Right ventricle myocardium superior (tissue), 1 donor: ENCODE measurements at regions not wholly inside any gene's neighbourhood (a gene's known extent, or its start where the extent isn't known, plus 50 kb on each side); places are given as distances from the start of the nearest gene placed in this dataset.

Experiments
- ATAC-seq: fragments of 200-7000 bp; cut with Tn5 transposase; one replicate; pipeline ENCODE4 v1.9.1; 2020; ENCODE audit warnings: mild to moderate bottlenecking; ENCODE audit not compliant: poor library complexity
- DNase-seq: peaks from one replicate; pipeline ENCODE4 v3.0.0-alpha.2; 2020
- intact Hi-C: fragments of 100-400 bp; cut with DNase I; formaldehyde crosslinking; loops from one replicate; pipeline ENCODE4 v1.11.2; 2022
- donor health status: DM: no; HTN: yes; CAD: no; lungs with severe emphysema.

DNA sequence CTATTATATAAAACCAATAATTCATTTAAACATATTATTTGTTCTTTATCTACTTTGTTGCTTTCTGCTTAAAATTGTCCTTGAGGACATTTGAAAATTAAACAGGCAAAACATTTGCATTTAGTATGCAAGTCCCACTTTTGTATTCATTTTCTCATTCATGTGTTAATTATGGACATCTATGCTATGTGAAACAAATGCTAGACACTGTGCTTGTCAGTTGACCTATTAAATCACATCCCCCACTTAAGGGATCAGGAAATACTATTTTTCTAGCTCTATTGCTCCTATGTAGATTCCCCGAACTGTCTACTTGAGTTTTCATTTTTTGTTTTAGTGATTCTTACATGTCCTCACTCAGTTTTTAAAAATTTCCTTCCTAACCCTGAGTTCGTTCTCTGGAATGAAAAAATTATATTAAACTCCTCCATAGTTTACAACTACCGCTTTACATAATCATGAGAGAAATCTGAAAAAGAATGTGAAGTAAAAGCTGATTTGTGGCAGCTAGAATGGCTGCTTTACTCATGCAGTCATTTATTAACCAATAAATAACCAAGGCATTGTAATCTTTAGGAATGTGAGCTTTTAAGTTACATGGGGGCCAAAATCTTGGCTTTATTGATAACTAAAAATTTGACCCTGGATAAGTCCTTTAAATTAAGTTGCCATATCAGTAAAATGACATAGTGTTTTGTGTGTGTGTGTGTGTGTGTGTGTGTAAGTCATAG, 188.5 kb downstream of the LIG4 start:
- ATAC-seq (no peak), DNase-seq (no peak)
- intact Hi-C loops, result no loop called here

DNA sequence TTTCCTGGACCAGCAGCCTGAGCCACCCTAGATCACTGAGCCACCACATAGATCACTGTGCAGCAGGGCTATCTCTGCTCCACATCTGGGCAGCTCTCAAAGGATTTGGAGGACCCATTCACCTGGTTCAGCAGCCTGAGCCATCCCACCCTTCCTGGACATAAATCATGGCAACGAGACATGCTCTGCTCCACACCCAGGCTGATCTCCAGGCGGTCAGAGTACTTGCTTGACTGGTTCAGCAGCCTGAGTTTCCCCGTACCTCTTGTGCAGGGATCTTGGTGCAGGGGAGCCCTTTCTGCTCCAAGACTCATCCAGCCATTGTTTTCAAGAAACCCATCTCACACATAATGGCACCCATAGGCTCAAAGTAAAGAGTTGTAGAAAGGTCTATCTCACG, 195.3 kb downstream of the LIG4 start:
- ATAC-seq (no peak), DNase-seq (no peak)
- intact Hi-C loops, result no loop called here

DNA sequence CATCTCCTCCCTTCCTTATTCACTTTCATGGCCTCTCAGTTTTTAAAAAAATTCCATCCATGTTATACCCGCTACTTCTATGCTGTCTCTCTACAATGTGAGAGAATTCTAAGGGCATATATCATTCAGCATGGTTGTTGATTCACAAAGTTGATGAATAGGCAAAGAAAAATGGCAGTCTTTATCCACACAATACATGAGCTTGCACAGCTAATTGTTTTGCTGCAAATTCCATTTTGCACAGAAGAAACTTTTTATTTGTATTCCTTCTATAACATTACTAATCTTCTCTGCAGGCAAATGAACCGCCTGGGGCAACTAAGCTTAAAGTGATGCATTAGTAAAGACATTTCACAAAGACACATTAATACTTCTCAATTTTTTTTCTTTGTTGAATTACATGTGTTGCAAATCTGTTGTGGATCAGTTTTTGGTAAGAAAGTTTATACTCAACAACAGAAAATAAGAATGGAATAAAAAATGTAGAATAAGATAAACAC, 196.9 kb downstream of the LIG4 start:
- intact Hi-C loops, result no loop called here
- ATAC-seq, result no peak
- no peak for DNase-seq

DNA sequence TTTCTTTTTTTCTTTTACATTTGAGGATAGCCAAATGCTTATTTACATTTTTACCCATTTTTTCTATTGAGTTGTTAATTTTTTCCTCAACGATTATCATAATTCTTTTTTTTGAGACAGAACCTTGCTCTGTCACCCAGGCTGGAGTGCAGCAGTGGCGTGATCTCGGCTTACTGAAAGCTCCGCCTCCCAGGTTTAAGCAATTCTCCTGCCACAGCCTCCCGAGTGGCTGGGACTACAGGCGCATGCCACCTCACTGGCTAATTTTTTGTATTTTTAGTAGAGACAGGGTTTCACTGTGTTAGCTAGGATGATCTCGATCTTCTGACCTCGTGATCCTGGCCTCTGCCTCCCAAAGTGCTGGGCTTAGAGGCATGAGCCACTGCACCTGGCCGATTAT, 208.7 kb downstream of the LIG4 start:
- no peak for ATAC-seq
- DNase-seq, result no peak
- intact Hi-C loops, result no loop called here

DNA sequence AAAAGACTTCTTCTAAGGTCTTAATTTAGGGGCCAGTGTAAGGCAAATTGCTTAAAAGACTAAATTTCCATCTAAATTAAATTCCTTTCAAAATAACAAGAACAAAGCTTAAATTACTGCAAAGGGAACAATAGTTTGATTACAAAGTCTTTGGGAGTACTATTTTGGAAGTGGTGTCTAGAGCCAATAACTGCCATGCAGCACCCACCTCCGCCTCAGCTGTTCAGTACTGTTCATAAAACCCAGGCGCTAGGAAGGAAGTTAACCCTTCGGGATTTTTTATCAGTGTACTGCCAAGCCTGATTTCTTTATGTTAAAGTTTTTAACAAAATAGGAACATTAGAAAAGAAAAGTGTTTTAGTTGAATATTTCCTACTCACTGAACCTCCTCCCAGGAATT, 210.1 kb downstream of the LIG4 start:
- intact Hi-C loops, result no loop called here
- ATAC-seq (no peak), DNase-seq (no peak)

DNA sequence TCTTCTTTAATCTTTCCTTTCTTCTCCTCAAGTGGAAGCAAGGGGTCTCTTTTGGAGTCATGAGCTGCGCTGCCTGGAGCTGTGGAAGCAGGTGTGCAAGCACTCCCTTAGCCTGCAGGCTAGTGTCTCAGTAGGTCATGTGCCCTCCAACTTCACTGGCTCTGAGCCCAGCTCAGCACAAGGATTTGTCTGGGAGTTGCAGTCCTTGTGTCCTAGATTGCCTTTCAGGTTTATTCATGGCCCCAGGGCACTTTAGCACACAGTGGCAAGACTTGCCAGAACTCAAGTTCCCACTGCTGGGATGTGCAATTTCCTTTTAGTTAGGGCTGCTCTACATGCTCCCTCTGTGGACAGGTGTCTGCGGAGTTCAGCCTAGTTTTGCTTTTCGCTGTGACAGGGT, 211.7 kb downstream of the LIG4 start:
- intact Hi-C loops, result no loop called here
- no peak for DNase-seq
- no peak for ATAC-seq

DNA sequence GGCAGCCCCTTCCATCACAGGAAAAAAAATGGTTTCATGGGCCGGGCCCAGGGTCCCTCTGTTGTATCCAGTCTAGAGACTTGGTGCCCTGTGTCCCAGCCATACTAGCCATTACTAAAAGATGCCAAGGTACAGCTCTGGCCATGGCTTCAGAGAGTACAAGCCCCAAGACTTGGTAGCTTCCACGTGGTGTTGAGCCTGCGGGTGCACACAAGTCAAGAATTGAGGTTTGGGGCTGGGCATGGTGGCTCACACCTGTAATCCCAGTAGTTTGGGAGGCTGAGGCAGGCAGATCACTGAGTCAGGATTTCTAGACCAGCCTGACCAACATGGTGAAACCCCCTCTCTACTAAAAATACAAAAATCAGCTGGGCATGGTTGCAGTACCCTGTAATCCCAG, 214.3 kb downstream of the LIG4 start:
- ATAC-seq (no peak), DNase-seq (no peak)
- intact Hi-C loops, result no loop called here

DNA sequence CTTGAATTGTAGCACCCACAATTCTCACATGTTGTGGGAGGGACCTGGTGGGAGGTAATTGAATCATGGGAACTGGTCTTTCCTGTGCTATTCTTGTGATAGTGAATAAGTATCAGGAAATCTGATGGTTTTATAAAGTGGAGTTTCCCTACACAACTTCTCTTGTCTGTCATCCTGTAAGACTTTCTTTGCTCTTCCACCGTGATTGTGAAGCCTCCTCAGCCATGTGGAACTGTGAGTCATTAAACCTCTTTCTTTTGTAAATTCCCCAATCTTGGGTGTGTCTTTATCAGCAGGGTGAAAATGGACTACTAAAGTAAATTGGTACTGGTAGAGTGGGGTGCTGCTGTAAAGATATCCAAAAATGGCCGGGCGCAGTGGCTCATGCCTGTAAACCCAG, 215.6 kb downstream of the LIG4 start:
- DNase-seq (no peak), ATAC-seq (no peak)
- intact Hi-C loops, result no loop called here

DNA sequence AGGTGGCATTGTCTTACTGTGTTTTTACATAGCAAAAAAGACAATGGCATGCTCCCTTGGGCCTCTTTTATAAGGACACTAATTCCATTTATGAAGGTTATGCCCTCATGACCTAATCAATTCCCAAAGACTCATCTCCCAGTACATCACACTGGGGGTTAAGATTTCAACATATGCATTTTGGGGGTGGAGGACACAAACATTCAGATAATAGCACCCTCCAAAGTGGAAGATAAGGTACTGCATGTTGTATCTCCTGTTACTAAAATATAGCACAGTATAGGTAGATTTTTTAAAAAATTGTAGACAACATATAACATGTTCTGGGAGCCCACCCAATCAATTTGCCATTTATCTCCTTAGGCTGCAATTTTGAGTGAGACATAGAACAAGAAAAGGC, 221.2 kb downstream of the LIG4 start:
- DNase-seq, result no peak
- intact Hi-C loops, result no loop called here
- no peak for ATAC-seq

DNA sequence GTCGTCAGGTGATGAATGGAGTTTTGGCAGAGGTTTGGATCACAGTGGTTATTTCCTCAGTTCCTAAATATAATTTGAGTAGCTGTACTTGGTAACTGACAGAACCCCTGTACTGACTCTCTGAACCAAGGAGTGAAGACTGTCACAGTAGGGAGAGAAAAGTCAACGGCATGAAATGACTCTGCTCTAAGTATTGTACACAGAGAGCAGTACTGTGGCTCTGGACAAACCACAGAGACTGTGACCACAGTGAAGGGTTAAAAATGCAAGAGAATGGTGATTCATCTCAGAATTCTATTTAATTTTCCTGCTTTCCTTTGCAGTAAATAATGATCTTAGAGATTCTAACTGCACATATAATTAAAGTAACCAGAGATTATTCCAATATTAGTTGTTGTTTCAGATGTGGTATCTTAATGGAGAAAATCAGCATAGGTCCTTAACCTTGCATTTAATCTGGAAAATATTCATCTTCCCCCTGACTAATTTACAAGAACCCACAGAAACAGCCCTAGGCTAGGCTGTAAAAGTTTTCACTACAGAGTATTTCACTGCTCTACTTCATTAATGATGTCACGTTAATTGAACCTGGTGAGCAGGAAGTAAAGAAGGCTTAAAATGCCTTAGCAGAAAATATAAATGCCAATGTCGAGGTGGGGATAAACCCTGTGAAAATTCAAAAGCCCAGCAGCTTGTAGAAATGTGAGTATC, 221.9 kb downstream of the LIG4 start:
- intact Hi-C loops, result no loop called here
- ATAC-seq, result no peak
- DNase-seq, result no peak

DNA sequence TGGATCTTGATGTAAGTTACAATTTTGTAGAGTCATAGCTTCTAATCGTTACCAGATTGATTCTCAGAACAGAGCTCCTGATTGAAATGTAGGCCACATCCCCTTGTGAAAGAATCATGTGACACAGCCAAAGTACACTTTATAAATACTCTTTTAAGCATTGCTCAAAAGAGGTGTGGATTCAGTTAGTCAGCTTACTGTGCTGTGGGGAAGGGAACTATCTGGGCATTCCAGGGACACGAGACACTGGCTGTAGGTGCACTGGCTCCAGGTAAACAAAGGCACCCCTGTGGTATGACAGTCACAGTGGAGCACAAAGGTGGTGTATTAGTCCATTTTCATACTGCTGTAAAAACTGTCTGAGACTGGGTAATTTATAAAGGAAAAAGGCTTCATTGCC, 222.8 kb downstream of the LIG4 start:
- intact Hi-C loops, result no loop called here

DNA sequence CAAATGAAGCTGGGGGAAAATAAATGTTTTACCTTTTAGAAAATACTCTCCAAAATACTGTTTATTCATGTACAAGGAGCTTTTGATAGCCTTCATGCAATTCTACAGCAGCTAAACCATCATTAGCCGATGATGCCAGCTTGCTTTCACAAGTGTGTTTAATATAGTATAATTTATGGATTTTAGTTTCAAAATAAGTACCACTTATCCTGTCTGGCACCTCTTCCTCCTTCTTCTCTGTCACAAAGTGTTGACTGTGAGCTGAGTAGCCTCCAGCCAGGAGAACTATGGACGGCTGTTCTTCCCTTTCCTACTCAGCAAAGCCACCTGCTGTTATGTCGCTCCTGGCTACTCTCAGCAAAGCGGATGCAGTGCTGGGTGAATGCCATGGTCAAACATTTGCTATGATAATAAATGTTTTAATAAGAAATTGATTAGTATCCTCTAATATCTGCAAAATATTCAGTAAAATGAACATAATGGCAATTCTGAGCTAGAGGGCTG, 238.2 kb downstream of the LIG4 start:
- DNase-seq (no peak), ATAC-seq (no peak)
- intact Hi-C loops, result no loop called here

More for the DNA sequence above, 222.8 kb downstream of the LIG4 start:
- DNase-seq (no peak), ATAC-seq (no peak)

DNA sequence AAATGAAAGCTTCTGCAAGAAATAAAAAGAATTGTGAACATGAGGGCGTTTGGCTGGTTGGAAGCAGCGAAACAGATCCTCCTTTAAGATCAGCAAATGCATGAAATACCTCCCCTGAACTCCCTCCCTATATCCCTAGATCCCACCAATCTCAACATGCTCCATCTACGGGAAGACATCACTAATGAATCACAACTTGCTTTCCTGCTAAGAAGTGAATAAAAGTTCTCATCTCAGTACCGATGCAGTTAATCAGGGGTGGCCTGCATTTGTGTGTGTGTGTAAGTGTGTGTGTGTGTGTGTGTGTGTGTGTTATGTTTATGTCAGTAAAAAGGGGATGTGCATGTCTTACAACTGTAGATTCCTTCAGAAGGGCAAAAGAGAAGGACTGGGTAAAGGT, 238.7 kb downstream of the LIG4 start:
- DNase-seq (no peak), ATAC-seq (no peak)
- intact Hi-C loops, result no loop called here

DNA sequence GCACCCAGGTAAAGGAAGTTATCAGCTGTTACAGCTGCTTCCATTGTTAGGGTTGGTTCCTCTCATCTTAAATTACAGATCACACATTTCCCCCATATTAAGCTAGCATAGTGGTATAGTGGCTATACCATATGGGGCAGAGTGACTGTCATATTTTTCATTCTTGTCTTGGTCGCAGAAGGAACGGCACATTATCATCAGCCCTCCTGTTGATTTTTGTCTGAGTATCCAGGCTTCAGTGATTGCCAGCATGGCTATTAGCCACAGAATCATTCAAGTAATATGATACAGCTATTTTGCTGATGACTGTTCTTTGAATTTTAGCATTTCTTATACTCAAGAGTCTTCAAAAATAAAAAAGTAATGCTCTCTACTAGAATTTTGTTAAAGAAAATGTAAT, 240.9 kb downstream of the LIG4 start:
- DNase-seq (no peak), ATAC-seq (no peak)
- intact Hi-C loops, result no loop called here

DNA sequence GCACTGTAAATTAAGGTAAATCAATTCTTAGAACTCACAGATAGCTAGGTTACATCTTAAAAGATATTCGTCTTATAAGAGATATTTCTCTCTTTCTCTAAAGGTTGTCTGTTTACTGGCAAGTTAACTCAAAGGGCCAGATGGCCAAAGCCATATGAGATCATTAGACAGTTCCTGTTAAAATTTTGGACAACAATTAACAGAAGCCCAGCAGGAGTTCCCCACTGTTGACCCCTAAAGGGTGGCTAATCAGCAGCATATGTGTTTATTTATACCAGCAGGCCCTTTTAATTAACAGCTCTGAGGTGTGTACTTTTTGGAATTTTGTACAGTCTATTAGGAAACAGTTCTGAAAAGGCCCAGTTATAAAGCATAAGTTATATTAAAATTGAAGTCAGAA, 245.8 kb downstream of the LIG4 start:
- intact Hi-C loops, result no loop called here
- ATAC-seq (no peak), DNase-seq (no peak)

DNA sequence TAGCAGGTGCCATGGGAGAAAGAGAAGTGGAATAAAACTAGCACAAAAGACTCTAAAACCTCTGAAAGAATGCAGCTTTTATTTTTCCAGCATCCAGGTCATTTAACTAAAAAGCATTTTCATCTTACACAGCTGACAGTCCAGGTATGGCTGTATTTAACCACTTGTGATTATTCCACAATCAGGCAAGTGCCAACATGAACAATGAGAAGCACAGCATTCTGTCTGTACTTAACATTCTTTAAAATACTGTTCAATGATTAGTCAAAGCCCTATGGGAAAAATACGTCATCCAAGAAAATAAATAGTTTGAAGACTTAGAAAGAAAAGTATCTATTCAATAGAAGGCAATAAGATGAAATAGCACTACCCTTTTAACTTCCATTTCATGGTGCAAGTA, 246.9 kb downstream of the LIG4 start:
- no peak for DNase-seq
- intact Hi-C loops, result no loop called here
- ATAC-seq, result no peak

DNA sequence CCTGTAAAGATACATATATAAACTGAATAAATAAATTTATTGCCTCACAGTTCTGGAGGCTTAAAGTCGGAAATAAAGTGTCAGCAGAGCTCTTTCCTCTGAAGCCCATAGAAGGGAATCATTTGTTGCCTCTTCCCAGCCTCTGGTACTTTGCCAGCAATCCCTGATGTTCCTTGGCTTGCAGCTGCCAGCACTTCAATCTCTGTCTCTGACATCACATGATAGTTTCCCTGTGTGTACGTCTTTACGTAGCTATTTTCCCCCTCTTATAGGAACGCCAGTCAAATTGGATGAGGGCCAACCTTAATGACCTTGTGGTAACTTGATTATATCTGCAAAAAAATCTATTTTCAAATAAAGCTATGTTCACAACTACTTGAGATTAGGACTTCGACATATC, 250.9 kb downstream of the LIG4 start:
- ATAC-seq, result no peak
- intact Hi-C loops, result no loop called here
- DNase-seq, result no peak

DNA sequence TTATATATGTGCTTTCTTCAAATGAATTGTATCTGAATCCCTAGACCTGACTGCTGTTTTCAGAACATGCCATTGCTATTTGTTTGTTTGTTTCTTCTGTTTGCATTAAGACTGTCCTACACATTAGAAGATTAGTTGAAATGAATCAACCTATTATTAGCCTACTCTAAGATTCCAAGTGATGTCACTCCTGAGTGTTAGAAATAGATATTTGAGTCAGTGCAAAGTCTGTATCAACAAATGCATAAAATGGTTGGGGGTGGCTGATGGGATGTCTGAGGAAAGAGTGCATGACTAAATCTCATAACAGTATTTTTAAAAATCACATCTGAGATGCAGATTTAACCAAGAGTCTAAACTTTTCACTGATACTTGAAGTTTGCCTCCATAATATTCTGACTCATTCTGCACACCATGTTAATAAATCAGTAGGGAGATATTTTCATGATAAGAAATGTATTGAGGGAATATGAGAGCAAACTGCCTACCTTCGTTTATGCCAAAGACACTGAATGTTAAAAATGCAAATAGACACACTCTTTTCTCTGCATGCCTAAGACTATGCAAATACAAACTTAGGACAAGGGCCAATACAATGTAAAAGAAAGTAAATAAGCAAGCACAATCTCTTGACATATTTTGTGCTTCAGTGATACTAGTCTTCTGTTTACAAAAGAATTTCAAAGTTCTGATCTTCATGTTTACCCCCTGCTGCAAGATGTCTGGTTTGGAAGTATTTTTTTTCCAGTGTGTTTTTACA, 253.3 kb downstream of the LIG4 start:
- ATAC-seq (no peak), DNase-seq (no peak)
- intact Hi-C loops, result no loop called here

DNA sequence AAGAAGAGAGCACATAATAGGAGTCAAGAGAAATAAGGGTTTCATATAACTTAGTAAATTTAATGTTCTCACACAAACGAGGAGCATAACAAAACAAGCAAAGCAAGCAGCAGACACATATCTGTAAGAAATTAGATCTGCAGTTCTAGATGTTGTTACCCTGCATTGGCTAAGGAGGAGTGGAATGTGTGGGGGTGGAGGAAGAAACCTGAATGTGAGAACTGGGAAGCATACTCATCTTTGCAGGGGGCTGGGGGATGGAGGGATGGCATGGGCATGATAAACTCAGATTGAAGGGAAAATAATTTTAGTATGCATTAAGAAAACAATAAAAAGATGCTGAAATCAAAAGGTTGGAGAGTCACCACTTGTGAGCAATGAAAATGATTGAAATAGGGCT, 255.0 kb downstream of the LIG4 start:
- DNase-seq (no peak), ATAC-seq (no peak)
- intact Hi-C loops, result no loop called here

DNA sequence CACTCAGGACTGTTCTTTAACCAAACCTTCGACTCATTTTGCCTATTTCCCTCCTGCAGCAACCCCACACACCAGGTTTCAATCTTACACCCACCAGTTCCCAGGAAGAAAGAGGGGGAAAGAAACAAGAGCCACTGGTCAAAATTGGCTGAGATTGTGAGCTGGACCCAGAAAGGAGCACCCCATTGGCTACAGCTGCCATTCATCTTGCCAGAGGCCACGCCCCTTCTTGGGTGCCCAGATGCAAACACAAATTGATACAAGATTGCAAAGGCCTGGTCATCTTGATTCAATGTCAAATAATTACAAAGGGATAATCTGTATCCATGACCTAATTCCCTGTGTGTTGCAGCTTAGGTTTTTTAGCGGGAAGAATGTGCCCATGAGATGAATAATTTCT, 258.4 kb downstream of the LIG4 start:
- no peak for DNase-seq
- intact Hi-C loops, result no loop called here
- no peak for ATAC-seq
